ENCODE measurements at regions not wholly inside any gene's neighbourhood (a gene's known extent, or its start where the extent isn't known, plus 50 kb on each side); places are given as distances from the start of the nearest gene placed in this dataset.

DNA sequence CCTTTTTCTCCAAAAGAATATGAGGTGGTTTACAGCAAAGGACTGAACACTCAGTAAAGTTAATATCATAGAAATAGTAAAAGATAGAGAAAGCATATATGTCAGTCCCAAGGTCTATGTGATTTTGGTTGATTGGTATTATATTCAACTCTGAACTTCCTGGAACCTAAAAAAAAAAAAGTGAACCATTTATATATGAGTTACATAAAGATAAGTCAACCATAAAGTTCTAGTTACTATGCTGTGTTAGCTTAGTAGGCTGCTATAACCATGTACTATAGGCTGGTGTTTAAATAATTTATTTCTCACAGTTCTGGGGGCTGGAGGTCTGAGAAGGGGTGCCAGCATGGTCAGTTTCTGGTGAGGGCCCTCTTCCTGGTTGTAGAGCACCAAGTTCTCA lies 475.6 kb downstream of the KLF12 start:
- Histone ChIP-seq H3K36me3 (no peaks in the 10 kb centered on the region), H3K27ac (no peak overlapping the region), H3K4me1 (ENCODE audit: insufficient read depth) (no peaks in the 10 kb centered on the region), H3K9me3 (no peaks in the 10 kb centered on the region), H3K4me3 (no peak overlapping the region), H3K27me3 (no peaks in the 10 kb centered on the region)
- intact Hi-C loops (cut with DNase I), result no loop called here
- TF ChIP-seq POLR2A (IDR thresholded peaks at IDR 0.05) (no peak), EP300 (IDR thresholded peaks at IDR 0.05) (no peak)
- TF ChIP-seq, protein P1, sequence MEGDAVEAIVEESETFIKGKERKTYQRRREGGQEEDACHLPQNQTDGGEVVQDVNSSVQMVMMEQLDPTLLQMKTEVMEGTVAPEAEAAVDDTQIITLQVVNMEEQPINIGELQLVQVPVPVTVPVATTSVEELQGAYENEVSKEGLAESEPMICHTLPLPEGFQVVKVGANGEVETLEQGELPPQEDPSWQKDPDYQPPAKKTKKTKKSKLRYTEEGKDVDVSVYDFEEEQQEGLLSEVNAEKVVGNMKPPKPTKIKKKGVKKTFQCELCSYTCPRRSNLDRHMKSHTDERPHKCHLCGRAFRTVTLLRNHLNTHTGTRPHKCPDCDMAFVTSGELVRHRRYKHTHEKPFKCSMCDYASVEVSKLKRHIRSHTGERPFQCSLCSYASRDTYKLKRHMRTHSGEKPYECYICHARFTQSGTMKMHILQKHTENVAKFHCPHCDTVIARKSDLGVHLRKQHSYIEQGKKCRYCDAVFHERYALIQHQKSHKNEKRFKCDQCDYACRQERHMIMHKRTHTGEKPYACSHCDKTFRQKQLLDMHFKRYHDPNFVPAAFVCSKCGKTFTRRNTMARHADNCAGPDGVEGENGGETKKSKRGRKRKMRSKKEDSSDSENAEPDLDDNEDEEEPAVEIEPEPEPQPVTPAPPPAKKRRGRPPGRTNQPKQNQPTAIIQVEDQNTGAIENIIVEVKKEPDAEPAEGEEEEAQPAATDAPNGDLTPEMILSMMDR (IDR thresholded peaks at IDR 0.05), result no peak
- no peak for DNase-seq

DNA sequence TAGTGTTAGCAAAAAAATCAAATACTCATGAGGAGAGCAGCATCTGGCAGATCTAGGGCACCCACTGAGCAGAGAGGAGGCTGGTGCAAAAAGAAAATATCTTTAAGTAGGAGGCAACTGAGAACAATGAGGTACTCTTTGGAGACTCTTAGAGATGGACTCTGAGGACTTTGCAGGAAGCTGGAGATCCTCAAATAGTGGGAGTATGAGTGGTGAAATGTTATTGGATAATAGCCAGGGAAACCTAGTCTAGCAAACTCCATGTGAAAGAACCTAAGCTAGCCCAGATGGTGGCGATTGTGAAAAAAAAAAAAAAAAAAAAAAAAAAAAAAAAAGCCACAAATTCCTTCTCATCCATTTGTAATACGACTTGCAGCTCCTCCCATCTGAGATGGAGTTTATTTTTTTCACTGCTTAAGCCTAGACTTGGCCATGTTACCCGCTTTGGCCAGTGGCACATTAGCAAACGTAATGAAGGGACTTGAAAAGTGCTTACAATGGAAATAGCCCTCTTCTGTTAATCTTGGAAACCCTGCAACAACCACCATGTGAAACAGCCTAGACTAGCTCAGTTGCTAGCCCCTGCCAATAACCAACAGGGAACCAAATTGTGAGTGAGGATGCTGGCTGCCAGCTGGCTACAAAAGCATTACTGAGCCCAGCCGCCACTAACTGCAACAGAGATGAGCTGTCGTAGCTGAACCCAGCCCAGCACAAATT lies 476.2 kb downstream of the KLF12 start:
- no peaks in the 10 kb centered on the region for H3K36me3 ChIP-seq
- intact Hi-C loops (cut with DNase I), result no loop called here
- no peak for DNase-seq

DNA sequence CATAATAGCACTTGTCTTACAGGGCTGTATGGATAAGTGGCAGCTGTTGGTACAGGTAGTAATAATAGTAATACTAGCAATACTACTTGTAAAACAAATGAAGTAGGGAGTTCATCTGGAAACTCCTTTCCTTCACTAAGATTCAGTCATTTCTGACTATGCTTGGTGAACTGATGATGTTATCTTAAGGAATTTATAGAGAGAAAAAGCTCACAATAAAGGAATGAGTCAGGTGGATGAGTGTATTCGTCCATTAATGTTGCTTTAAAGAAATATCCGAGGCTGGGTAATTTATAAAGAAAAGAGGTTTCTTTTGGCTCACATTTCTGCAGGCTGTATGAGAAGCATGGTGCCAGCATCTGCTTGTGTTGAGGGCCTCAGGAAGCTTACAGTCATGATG lies 477.3 kb downstream of the KLF12 start:
- no peak for DNase-seq
- Histone ChIP-seq H3K4me1 (ENCODE audit: insufficient read depth) (no peaks in the 10 kb centered on the region), H3K36me3 (no peaks in the 10 kb centered on the region), H3K27ac (no peak overlapping the region), H3K4me3 (no peak overlapping the region), H3K9me3 (no peaks in the 10 kb centered on the region), H3K27me3 (no peaks in the 10 kb centered on the region)
- intact Hi-C loops (cut with DNase I), result no loop called here
- WGBS, 3 donors, result 88 to 89% (median 88%) methylated on average over 2 of the region's 2 CpGs
- TF ChIP-seq POLR2A (IDR thresholded peaks at IDR 0.05), result no peak
- TF ChIP-seq, protein P1 (IDR thresholded peaks at IDR 0.05), result no peak
- TF ChIP-seq EP300 (IDR thresholded peaks at IDR 0.05), result no peak

More for the DNA sequence above, 476.2 kb downstream of the KLF12 start:
- WGBS, 3 donors, result 30 to 39% (median 38%) methylated on average over 6 of the region's 6 CpGs
- no peaks in the 10 kb centered on the region for H3K9me3 ChIP-seq
- H3K27ac ChIP-seq, result no peak overlapping the region
- H3K4me3 ChIP-seq, result no peak overlapping the region
- no peaks in the 10 kb centered on the region for H3K27me3 ChIP-seq
- no peaks in the 10 kb centered on the region for H3K4me1 ChIP-seq (ENCODE audit: insufficient read depth)
- TF ChIP-seq, protein P1 (IDR thresholded peaks at IDR 0.05), result no peak
- TF ChIP-seq EP300 (IDR thresholded peaks at IDR 0.05), result no peak
- TF ChIP-seq POLR2A (IDR thresholded peaks at IDR 0.05), result no peak

DNA sequence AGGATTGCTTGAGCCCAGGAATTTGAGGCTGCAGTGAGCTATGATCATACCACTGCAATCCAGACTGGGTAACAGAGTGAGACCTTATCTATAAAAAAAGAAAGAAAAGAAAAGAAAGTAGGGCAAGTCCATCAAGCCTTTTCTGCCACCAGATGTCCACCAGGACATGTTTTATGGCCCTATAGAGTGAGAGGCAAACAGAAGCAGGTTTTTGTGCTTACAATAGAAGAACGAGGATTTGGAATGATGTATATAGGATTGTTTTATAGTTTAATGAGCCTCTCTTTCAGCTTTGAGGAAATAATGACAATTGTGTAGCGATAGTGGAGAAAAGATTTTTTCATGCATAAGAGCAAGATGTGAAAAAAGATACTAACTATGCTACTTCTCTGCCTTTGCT lies 480.5 kb downstream of the KLF12 start:
- Histone ChIP-seq H3K36me3 (no peaks in the 10 kb centered on the region), H3K4me3 (no peak overlapping the region), H3K9me3 (no peaks in the 10 kb centered on the region), H3K27ac (no peak overlapping the region), H3K27me3 (no peaks in the 10 kb centered on the region), H3K4me1 (ENCODE audit: insufficient read depth) (no peaks in the 10 kb centered on the region)
- intact Hi-C loops (cut with DNase I), result no loop called here
- WGBS, 3 donors, result 75 to 82% (median 81%) methylated on average over 2 of the region's 2 CpGs
- TF ChIP-seq EP300 (IDR thresholded peaks at IDR 0.05) (no peak), POLR2A (IDR thresholded peaks at IDR 0.05) (no peak)
- TF ChIP-seq, protein P1 (IDR thresholded peaks at IDR 0.05), result no peak
- no peak for DNase-seq

Measured in ovary (tissue), 7 donors.